Dermis blood vessel endothelial cell (primary cell): ENCODE measurements at regions not wholly inside any gene's neighbourhood (a gene's known extent, or its start where the extent isn't known, plus 50 kb on each side); places are given as distances from the start of the nearest gene placed in this dataset.

Source experiments
- DNase-seq: peaks from one replicate; pipeline ENCODE4 v3.0.0; 2010

- no peak for DNase-seq
Observed at GRCh38 chr2:128836559-128837100, 518.0 kb upstream of the HS6ST1 start.

- no peak for DNase-seq
Observed at GRCh38 chr2:128838244-128838643, 519.6 kb upstream of the HS6ST1 start.

- DNase-seq = no peak
Observed at GRCh38 chr2:128841803-128842202, 523.1 kb upstream of the HS6ST1 start.

- no peak for DNase-seq
Observed at GRCh38 chr2:128867311-128867710, 548.6 kb upstream of the HS6ST1 start.

GRCh38 chr2:128867936-128868636, 549.4 kb upstream of the HS6ST1 start:
- no peak for DNase-seq

GRCh38 chr2:128868686-128869551, 550.3 kb upstream of the HS6ST1 start:
- no peak for DNase-seq

GRCh38 chr2:128874608-128875007, 555.9 kb upstream of the HS6ST1 start:
- DNase-seq = no peak

- no peak for DNase-seq
Observed at GRCh38 chr2:128876986-128877983, 558.6 kb upstream of the HS6ST1 start.

- DNase-seq = no peak
Observed at GRCh38 chr2:128879161-128879560, 560.5 kb upstream of the HS6ST1 start.

GRCh38 chr2:128894896-128895295, 576.2 kb upstream of the HS6ST1 start:
- no peak for DNase-seq

GRCh38 chr2:128901572-128902391, 583.1 kb upstream of the HS6ST1 start:
- no peak for DNase-seq

- no peak for DNase-seq
Observed at GRCh38 chr2:128903637-128904036, 585.0 kb upstream of the HS6ST1 start.

GRCh38 chr2:128911276-128911675, 592.6 kb upstream of the HS6ST1 start:
- no peak for DNase-seq

- no peak for DNase-seq
Observed at GRCh38 chr2:128914320-128914719, 595.7 kb upstream of the HS6ST1 start.

GRCh38 chr2:128921751-128922150, 603.1 kb upstream of the HS6ST1 start:
- no peak for DNase-seq

GRCh38 chr2:128922154-128922553, 603.5 kb upstream of the HS6ST1 start:
- no peak for DNase-seq

- DNase-seq = no peak
Observed at GRCh38 chr2:128925631-128926030, 607.0 kb upstream of the HS6ST1 start.

GRCh38 chr2:128930101-128930500, 611.4 kb upstream of the HS6ST1 start:
- DNase-seq = no peak

GRCh38 chr2:128940378-128940777, 621.7 kb upstream of the HS6ST1 start:
- no peak for DNase-seq

GRCh38 chr2:128941751-128942150, 623.1 kb upstream of the HS6ST1 start:
- no peak for DNase-seq

- DNase-seq = no peak
Observed at GRCh38 chr2:128949360-128949759, 630.7 kb upstream of the HS6ST1 start.

GRCh38 chr2:128950758-128951157, 632.1 kb upstream of the HS6ST1 start:
- DNase-seq = no peak
